WTC11 (cell line): ENCODE measurements at regions not wholly inside any gene's neighbourhood (a gene's known extent, or its start where the extent isn't known, plus 50 kb on each side); places are given as distances from the start of the nearest gene placed in this dataset.

Experiments
- CBFB ChIP-seq: sonication (generic); formaldehyde crosslinking; IDR thresholded peaks from 2 replicates; pipeline ENCODE4 v1.8.1; 2022; ENCODE audit warnings: mild to moderate bottlenecking, low read depth, missing genetic modification reagents
- FOXP1 ChIP-seq: sonication (generic); formaldehyde crosslinking; IDR thresholded peaks from 2 replicates; pipeline ENCODE4 v1.8.0; 2022; ENCODE audit warnings: missing genetic modification reagents, mild to moderate bottlenecking, moderate library complexity, borderline replicate concordance
- NFYB ChIP-seq: sonication (generic); formaldehyde crosslinking; conservative IDR thresholded peaks from 2 replicates; pipeline ENCODE4 v1.8.0; 2022; ENCODE audit warnings: low read depth, missing genetic modification reagents
- NR3C1 ChIP-seq: sonication (generic); formaldehyde crosslinking; conservative IDR thresholded peaks from 2 replicates; pipeline ENCODE4 v1.8.1; 2023; ENCODE audit warnings: low read depth, mild to moderate bottlenecking, missing genetic modification reagents
- SP1 ChIP-seq: sonication (generic); formaldehyde crosslinking; conservative IDR thresholded peaks from 2 replicates; pipeline ENCODE4 v1.8.1; 2022; ENCODE audit warnings: missing genetic modification reagents
- TEAD1 ChIP-seq: sonication (generic); formaldehyde crosslinking; IDR thresholded peaks from 2 replicates; pipeline ENCODE4 v1.8.0; 2022; ENCODE audit warnings: mild to moderate bottlenecking, missing genetic modification reagents
- TEAD4 ChIP-seq: sonication (generic); formaldehyde crosslinking; IDR thresholded peaks from 2 replicates; pipeline ENCODE4 v1.8.0; 2022; ENCODE audit warnings: mild to moderate bottlenecking, missing genetic modification reagents
- TF ChIP-seq, protein P1 (sequence below): fragments of 200-600 bp; IDR thresholded peaks from 2 replicates; pipeline ENCODE4 v1.8.0; 2022; ENCODE audit warnings: antibody characterized with exemption
- TF ChIP-seq, protein P2 (sequence below): sonication (generic); formaldehyde crosslinking; IDR thresholded peaks from 2 replicates; pipeline ENCODE4 v1.8.1; 2022; ENCODE audit warnings: mild to moderate bottlenecking, missing genetic modification reagents, moderate library complexity, borderline replicate concordance
- TF ChIP-seq, protein P3 (sequence below): sonication (generic); formaldehyde crosslinking; IDR thresholded peaks from 2 replicates; pipeline ENCODE4 v1.8.1; 2023; ENCODE audit warnings: mild to moderate bottlenecking, missing genetic modification reagents
- TF ChIP-seq, protein P4 (sequence below): sonication (generic); formaldehyde crosslinking; IDR thresholded peaks from 2 replicates; pipeline ENCODE4 v1.8.1; 2023; ENCODE audit warnings: mild to moderate bottlenecking, missing genetic modification reagents, moderate library complexity
- TF ChIP-seq, protein P5 (sequence below): sonication (generic); formaldehyde crosslinking; IDR thresholded peaks from 2 replicates; pipeline ENCODE4 v1.8.1; 2023; ENCODE audit warnings: mild to moderate bottlenecking, missing genetic modification reagents, borderline replicate concordance
- TF ChIP-seq, protein P6 (sequence below): sonication (generic); formaldehyde crosslinking; conservative IDR thresholded peaks from 2 replicates; pipeline ENCODE4 v1.8.1; 2022; ENCODE audit warnings: mild to moderate bottlenecking, missing genetic modification reagents
- TF ChIP-seq, protein P7 (sequence below): sonication (generic); formaldehyde crosslinking; IDR thresholded peaks from 2 replicates; pipeline ENCODE4 v1.8.1; 2022; ENCODE audit warnings: low read depth, mild to moderate bottlenecking, moderate library complexity, missing genetic modification reagents, borderline replicate concordance

DNA sequence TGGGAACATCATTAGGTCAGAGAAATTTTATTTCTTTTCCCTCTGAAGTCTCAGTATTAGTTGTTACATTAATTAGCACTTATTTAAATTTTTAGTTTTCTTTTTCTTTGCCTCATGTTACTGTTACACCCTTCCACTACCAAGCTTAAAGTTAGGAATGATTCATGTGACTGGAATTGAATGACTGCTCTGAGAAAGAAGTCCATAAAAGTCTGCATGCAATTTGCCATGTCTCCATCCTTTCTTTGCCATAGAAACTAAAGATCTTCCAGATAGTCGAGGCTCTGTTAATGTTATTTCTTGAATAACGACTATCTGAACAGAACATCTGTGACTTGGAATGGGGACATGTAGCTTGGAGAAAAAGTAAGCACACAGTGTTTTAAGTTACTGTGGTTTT lies 1269.8 kb upstream of the PIK3C3 start:
- TF ChIP-seq, protein P1, sequence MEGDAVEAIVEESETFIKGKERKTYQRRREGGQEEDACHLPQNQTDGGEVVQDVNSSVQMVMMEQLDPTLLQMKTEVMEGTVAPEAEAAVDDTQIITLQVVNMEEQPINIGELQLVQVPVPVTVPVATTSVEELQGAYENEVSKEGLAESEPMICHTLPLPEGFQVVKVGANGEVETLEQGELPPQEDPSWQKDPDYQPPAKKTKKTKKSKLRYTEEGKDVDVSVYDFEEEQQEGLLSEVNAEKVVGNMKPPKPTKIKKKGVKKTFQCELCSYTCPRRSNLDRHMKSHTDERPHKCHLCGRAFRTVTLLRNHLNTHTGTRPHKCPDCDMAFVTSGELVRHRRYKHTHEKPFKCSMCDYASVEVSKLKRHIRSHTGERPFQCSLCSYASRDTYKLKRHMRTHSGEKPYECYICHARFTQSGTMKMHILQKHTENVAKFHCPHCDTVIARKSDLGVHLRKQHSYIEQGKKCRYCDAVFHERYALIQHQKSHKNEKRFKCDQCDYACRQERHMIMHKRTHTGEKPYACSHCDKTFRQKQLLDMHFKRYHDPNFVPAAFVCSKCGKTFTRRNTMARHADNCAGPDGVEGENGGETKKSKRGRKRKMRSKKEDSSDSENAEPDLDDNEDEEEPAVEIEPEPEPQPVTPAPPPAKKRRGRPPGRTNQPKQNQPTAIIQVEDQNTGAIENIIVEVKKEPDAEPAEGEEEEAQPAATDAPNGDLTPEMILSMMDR = no peak
- TF ChIP-seq, protein P2, sequence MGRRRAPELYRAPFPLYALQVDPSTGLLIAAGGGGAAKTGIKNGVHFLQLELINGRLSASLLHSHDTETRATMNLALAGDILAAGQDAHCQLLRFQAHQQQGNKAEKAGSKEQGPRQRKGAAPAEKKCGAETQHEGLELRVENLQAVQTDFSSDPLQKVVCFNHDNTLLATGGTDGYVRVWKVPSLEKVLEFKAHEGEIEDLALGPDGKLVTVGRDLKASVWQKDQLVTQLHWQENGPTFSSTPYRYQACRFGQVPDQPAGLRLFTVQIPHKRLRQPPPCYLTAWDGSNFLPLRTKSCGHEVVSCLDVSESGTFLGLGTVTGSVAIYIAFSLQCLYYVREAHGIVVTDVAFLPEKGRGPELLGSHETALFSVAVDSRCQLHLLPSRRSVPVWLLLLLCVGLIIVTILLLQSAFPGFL (CRISPR knock-in tag) = no peak
- TF ChIP-seq SP1 (CRISPR knock-in tag) (no peak), TEAD4 (CRISPR knock-in tag) (no peak), NR3C1 (CRISPR knock-in tag) (no peak), CBFB (CRISPR knock-in tag) (no peak), NFYB (CRISPR knock-in tag) (no peak), FOXP1 (CRISPR knock-in tag) (no peak), TEAD1 (CRISPR knock-in tag) (no peak)
- TF ChIP-seq, protein P3, sequence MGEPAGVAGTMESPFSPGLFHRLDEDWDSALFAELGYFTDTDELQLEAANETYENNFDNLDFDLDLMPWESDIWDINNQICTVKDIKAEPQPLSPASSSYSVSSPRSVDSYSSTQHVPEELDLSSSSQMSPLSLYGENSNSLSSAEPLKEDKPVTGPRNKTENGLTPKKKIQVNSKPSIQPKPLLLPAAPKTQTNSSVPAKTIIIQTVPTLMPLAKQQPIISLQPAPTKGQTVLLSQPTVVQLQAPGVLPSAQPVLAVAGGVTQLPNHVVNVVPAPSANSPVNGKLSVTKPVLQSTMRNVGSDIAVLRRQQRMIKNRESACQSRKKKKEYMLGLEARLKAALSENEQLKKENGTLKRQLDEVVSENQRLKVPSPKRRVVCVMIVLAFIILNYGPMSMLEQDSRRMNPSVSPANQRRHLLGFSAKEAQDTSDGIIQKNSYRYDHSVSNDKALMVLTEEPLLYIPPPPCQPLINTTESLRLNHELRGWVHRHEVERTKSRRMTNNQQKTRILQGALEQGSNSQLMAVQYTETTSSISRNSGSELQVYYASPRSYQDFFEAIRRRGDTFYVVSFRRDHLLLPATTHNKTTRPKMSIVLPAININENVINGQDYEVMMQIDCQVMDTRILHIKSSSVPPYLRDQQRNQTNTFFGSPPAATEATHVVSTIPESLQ = no peak
- TF ChIP-seq, protein P4, sequence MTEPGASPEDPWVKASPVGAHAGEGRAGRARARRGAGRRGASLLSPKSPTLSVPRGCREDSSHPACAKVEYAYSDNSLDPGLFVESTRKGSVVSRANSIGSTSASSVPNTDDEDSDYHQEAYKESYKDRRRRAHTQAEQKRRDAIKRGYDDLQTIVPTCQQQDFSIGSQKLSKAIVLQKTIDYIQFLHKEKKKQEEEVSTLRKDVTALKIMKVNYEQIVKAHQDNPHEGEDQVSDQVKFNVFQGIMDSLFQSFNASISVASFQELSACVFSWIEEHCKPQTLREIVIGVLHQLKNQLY = no peak
- TF ChIP-seq, protein P5, sequence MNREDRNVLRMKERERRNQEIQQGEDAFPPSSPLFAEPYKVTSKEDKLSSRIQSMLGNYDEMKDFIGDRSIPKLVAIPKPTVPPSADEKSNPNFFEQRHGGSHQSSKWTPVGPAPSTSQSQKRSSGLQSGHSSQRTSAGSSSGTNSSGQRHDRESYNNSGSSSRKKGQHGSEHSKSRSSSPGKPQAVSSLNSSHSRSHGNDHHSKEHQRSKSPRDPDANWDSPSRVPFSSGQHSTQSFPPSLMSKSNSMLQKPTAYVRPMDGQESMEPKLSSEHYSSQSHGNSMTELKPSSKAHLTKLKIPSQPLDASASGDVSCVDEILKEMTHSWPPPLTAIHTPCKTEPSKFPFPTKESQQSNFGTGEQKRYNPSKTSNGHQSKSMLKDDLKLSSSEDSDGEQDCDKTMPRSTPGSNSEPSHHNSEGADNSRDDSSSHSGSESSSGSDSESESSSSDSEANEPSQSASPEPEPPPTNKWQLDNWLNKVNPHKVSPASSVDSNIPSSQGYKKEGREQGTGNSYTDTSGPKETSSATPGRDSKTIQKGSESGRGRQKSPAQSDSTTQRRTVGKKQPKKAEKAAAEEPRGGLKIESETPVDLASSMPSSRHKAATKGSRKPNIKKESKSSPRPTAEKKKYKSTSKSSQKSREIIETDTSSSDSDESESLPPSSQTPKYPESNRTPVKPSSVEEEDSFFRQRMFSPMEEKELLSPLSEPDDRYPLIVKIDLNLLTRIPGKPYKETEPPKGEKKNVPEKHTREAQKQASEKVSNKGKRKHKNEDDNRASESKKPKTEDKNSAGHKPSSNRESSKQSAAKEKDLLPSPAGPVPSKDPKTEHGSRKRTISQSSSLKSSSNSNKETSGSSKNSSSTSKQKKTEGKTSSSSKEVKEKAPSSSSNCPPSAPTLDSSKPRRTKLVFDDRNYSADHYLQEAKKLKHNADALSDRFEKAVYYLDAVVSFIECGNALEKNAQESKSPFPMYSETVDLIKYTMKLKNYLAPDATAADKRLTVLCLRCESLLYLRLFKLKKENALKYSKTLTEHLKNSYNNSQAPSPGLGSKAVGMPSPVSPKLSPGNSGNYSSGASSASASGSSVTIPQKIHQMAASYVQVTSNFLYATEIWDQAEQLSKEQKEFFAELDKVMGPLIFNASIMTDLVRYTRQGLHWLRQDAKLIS = no peak
- TF ChIP-seq, protein P6, sequence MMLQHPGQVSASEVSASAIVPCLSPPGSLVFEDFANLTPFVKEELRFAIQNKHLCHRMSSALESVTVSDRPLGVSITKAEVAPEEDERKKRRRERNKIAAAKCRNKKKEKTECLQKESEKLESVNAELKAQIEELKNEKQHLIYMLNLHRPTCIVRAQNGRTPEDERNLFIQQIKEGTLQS = no peak
- TF ChIP-seq, protein P7, sequence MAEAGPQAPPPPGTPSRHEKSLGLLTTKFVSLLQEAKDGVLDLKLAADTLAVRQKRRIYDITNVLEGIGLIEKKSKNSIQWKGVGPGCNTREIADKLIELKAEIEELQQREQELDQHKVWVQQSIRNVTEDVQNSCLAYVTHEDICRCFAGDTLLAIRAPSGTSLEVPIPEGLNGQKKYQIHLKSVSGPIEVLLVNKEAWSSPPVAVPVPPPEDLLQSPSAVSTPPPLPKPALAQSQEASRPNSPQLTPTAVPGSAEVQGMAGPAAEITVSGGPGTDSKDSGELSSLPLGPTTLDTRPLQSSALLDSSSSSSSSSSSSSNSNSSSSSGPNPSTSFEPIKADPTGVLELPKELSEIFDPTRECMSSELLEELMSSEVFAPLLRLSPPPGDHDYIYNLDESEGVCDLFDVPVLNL (CRISPR knock-in tag) = no peak
